OCI-LY7 (cell line): ENCODE measurements at regions not wholly inside any gene's neighbourhood (a gene's known extent, or its start where the extent isn't known, plus 50 kb on each side); places are given as distances from the start of the nearest gene placed in this dataset.

Experiments used
- BruUV-seq: library from RNA; stranded (reverse); fragments of 400-500 nt; replicated peaks from 2 replicates; lab custom pipeline; 2021; lab: Mats Ljungman, UMichigan
- CTCF ChIA-PET: fragments of 300-600 bp; sonication (Branson Sonifier 250); formaldehyde crosslinking; loops from one replicate; lab custom pipeline; 2022; ENCODE audit warnings: antibody characterized with exemption; ENCODE audit not compliant: unreplicated experiment; lab: Charles Lee
- POLR2A ChIA-PET: fragments of 300-600 bp; sonication (Branson Sonifier 250); formaldehyde crosslinking; loops from one replicate; lab custom pipeline; 2022; ENCODE audit warnings: antibody characterized with exemption; lab: Charles Lee
- DNase-seq: peaks from one replicate; pipeline ENCODE4 v3.0.0-alpha.2; 2015; ENCODE audit warnings: low spot score
- H2AFZ ChIP-seq: fragments of 200-600 bp; sonication (generic), shearing (Covaris generic); 2 replicates; pipeline ENCODE4 v1.6.1; 2014; ENCODE audit warnings: mild to moderate bottlenecking, antibody characterized with exemption, low read length, moderate library complexity
- H3K27ac ChIP-seq: fragments of 200-600 bp; sonication (generic); 2 replicates; pipeline ENCODE4 v1.5.1; 2014; ENCODE audit warnings: mixed run types, low read depth, mild to moderate bottlenecking, moderate library complexity, low read length, inconsistent platforms; ENCODE audit not compliant: poor library complexity, severe bottlenecking
- H3K36me3 ChIP-seq: fragments of 200-600 bp; sonication (generic); 2 replicates; pipeline ENCODE4 v1.6.1; 2014; ENCODE audit warnings: mild to moderate bottlenecking, antibody characterized with exemption, low read length, moderate library complexity, mixed read lengths; ENCODE audit not compliant: insufficient read depth
- H3K4me1 ChIP-seq: fragments of 200-600 bp; sonication (generic); 2 replicates; pipeline ENCODE4 v1.5.1; 2014; ENCODE audit warnings: mild to moderate bottlenecking, low read length; ENCODE audit not compliant: insufficient read depth, poor library complexity, severe bottlenecking
- H3K4me2 ChIP-seq: fragments of 200-600 bp; sonication (generic); 2 replicates; pipeline ENCODE4 v1.6.1; 2014; ENCODE audit warnings: mild to moderate bottlenecking, low read length
- H3K4me3 ChIP-seq: fragments of 200-600 bp; sonication (generic); 2 replicates; pipeline ENCODE4 v1.5.1; 2014; ENCODE audit warnings: mild to moderate bottlenecking, low read depth, low read length; ENCODE audit not compliant: poor library complexity, severe bottlenecking
- H3K79me2 ChIP-seq: fragments of 200-600 bp; sonication (generic); 2 replicates; pipeline ENCODE4 v1.6.1; 2016; ENCODE audit warnings: low read depth, mild to moderate bottlenecking, low read length, moderate library complexity, mixed read lengths; ENCODE audit not compliant: insufficient read depth
- H3K9me2 ChIP-seq: fragments of 200-600 bp; sonication (generic); 2 replicates; pipeline ENCODE4 v1.6.1; 2016; ENCODE audit warnings: mild to moderate bottlenecking, low read length, mixed read lengths; ENCODE audit not compliant: insufficient read depth
- H3K9me3 ChIP-seq: fragments of 200-600 bp; sonication (generic); 2 replicates; pipeline ENCODE4 v1.6.1; 2014; ENCODE audit warnings: mild to moderate bottlenecking, mixed run types, low read length, mixed read lengths
- H4K20me1 ChIP-seq: fragments of 200-600 bp; sonication (generic); 2 replicates; pipeline ENCODE4 v1.6.1; 2014; ENCODE audit warnings: mild to moderate bottlenecking, antibody characterized with exemption, low read length, moderate library complexity, mixed read lengths; ENCODE audit not compliant: insufficient read depth
- CTCF ChIP-seq: fragments of 200-600 bp; sonication (generic); conservative IDR thresholded peaks from 2 replicates; pipeline ENCODE4 v1.5.1; 2014; ENCODE audit warnings: mild to moderate bottlenecking, antibody characterized with exemption, low read length, moderate library complexity, mixed read lengths
- EZH2phosphoT487 ChIP-seq: fragments of 200-600 bp; sonication (generic); IDR thresholded peaks from 2 replicates; pipeline ENCODE4 v1.6.1; 2018; ENCODE audit warnings: low read depth, borderline replicate concordance, mild to moderate bottlenecking, mixed run types, antibody characterized with exemption, low read length, moderate library complexity, mixed read lengths
- intact Hi-C: fragments of 100-400 bp; cut with micrococcal nuclease; formaldehyde crosslinking; loops from one replicate; pipeline ENCODE4 v1.10.0; 2022; ENCODE audit not compliant: unreplicated experiment

GRCh38 chr10:129253161-129253864 lies 213.7 kb upstream of the MGMT start:
- H3K36me3 ChIP-seq: no peaks in the 10 kb centered on the region

GRCh38 chr10:129253865-129254179 lies 213.2 kb upstream of the MGMT start:
- H3K36me3 ChIP-seq: no peaks in the 10 kb centered on the region
- no peak for TF ChIP-seq EZH2phosphoT487
- no peak for TF ChIP-seq CTCF
- DNase-seq: no peak
- intact Hi-C loops: no loop called here
- no peak overlapping the region for H2AFZ ChIP-seq
- no peaks in the 10 kb centered on the region for H3K4me1 ChIP-seq
- no peak overlapping the region for H3K4me2 ChIP-seq
- H3K27ac ChIP-seq: no peak overlapping the region
- no peaks in the 10 kb centered on the region for H3K9me3 ChIP-seq
- BruUV-seq: no TSS peak
- POLR2A ChIA-PET: interaction anchor here (0.5 kb wide), 1 partner anchor 40 kb away, joined by 3 read pairs; no protein-coding TSS in a partner anchor
- CTCF ChIA-PET: no interaction called here
- H3K9me2 ChIP-seq: no peaks in the 10 kb centered on the region
- H3K79me2 ChIP-seq: no peaks in the 10 kb centered on the region
- H3K4me3 ChIP-seq: no peak overlapping the region
- no peaks in the 10 kb centered on the region for H4K20me1 ChIP-seq

More at GRCh38 chr10:129253161-129253864, 213.7 kb upstream of the MGMT start:
- no peak overlapping the region for H3K4me3 ChIP-seq
- H3K9me3 ChIP-seq: no peaks in the 10 kb centered on the region
- H3K4me2 ChIP-seq: no peak overlapping the region
- ChIA-PET POLR2A (interaction anchor here (0.5 kb wide), 1 partner anchor 39 kb away, joined by 3 read pairs; no protein-coding TSS in a partner anchor), CTCF (no interaction called here)
- no peak overlapping the region for H2AFZ ChIP-seq
- H4K20me1 ChIP-seq: no peaks in the 10 kb centered on the region
- no peak overlapping the region for H3K27ac ChIP-seq
- H3K4me1 ChIP-seq: no peaks in the 10 kb centered on the region
- no peak for DNase-seq
- intact Hi-C loops: no loop called here
- no peaks in the 10 kb centered on the region for H3K9me2 ChIP-seq
- BruUV-seq: no TSS peak
- TF ChIP-seq CTCF (no peak), EZH2phosphoT487 (no peak)
- H3K79me2 ChIP-seq: no peaks in the 10 kb centered on the region

GRCh38 chr10:129258283-129258923 lies 208.6 kb upstream of the MGMT start:
- intact Hi-C loops: no loop called here
- no peak overlapping the region for H3K4me3 ChIP-seq
- H3K9me3 ChIP-seq: no peaks in the 10 kb centered on the region
- no peaks in the 10 kb centered on the region for H3K4me1 ChIP-seq
- H3K36me3 ChIP-seq: no peaks in the 10 kb centered on the region
- POLR2A ChIA-PET: no interaction called here
- H3K79me2 ChIP-seq: no peaks in the 10 kb centered on the region
- CTCF ChIA-PET: no interaction called here
- H2AFZ ChIP-seq: no peak overlapping the region
- no peaks in the 10 kb centered on the region for H3K9me2 ChIP-seq
- H4K20me1 ChIP-seq: no peaks in the 10 kb centered on the region
- no peak overlapping the region for H3K27ac ChIP-seq
- no TSS peak for BruUV-seq
- no peak for DNase-seq
- no peak overlapping the region for H3K4me2 ChIP-seq
- no peak for TF ChIP-seq CTCF
- TF ChIP-seq EZH2phosphoT487: no peak
